ENCODE measurements at regions not wholly inside any gene's neighbourhood (a gene's known extent, or its start where the extent isn't known, plus 50 kb on each side); places are given as distances from the start of the nearest gene placed in this dataset.

- TF ChIP-seq POLR2AphosphoS5 (IDR thresholded peaks at IDR 0.05) = peak in 2 of 4 donors; percentile 29 to 50
- TF ChIP-seq POLR2A (IDR thresholded peaks at IDR 0.05) = no peak
- TF ChIP-seq EP300 (IDR thresholded peaks at IDR 0.05) = peak in 1 of 4 donors; percentile 22
- H3K27me3 ChIP-seq = no peaks in the 10 kb centered on the region
- H3K27ac ChIP-seq = peak overlapping the region; percentile 12 to 40 (median 28)
- intact Hi-C loops (cut with DNase I) = no loop called here
- no peak overlapping the region for H3K4me3 ChIP-seq
- no peaks in the 10 kb centered on the region for H3K4me1 ChIP-seq
- no peaks in the 10 kb centered on the region for H3K9me3 ChIP-seq
- 64 to 85% methylated on average over 7 of the region's 7 CpGs for WGBS, 2 donors
- peak; percentile 72 for DNase-seq
- no peaks in the 10 kb centered on the region for H3K36me3 ChIP-seq
Observed at GRCh38 chrX:13250826-13251580, 68.8 kb downstream of the ATXN3L start.

GRCh38 chrX:13248867-13249486 is 70.9 kb downstream of the ATXN3L start:
- WGBS, 2 donors = 50 to 74% methylated on average over 9 of the region's 9 CpGs
- no peaks in the 10 kb centered on the region for H3K9me3 ChIP-seq
- H3K27ac ChIP-seq = peak overlapping the region in 2 of 4 donors; percentile 10 to 12
- H3K4me1 ChIP-seq = no peaks in the 10 kb centered on the region
- no peaks in the 10 kb centered on the region for H3K36me3 ChIP-seq
- TF ChIP-seq POLR2AphosphoS5 (IDR thresholded peaks at IDR 0.05) = no peak
- TF ChIP-seq POLR2A (IDR thresholded peaks at IDR 0.05) = no peak
- TF ChIP-seq CTCF (IDR thresholded peaks at IDR 0.05) = no peak
- no peak for TF ChIP-seq EP300 (IDR thresholded peaks at IDR 0.05)
- no peak overlapping the region for H3K4me3 ChIP-seq
- no peak for DNase-seq
- no peaks in the 10 kb centered on the region for H3K27me3 ChIP-seq
- intact Hi-C loops (cut with DNase I) = no loop called here

- intact Hi-C loops (cut with DNase I) = no loop called here
- peak overlapping the region in 1 of 4 donors; percentile 3 for H3K27ac ChIP-seq
- WGBS, 2 donors = 77 to 80% methylated on average over 5 of the region's 5 CpGs
Observed at GRCh38 chrX:13239272-13239671, 80.6 kb downstream of the ATXN3L start.

GRCh38 chrX:13235930-13236329 is 83.9 kb downstream of the ATXN3L start:
- no peak overlapping the region for H3K27ac ChIP-seq
- TF ChIP-seq POLR2A (IDR thresholded peaks at IDR 0.05) = no peak
- TF ChIP-seq POLR2AphosphoS5 (IDR thresholded peaks at IDR 0.05) = no peak
- TF ChIP-seq CTCF (IDR thresholded peaks at IDR 0.05) = no peak
- TF ChIP-seq EP300 (IDR thresholded peaks at IDR 0.05) = no peak
- no peak for DNase-seq
- H3K9me3 ChIP-seq = no peaks in the 10 kb centered on the region
- WGBS, 2 donors = 20 to 42% methylated on average over 1 of the region's 1 CpG
- H3K36me3 ChIP-seq = no peaks in the 10 kb centered on the region
- intact Hi-C loops (cut with DNase I) = no loop called here
- no peak overlapping the region for H3K4me3 ChIP-seq
- H3K4me1 ChIP-seq = no peaks in the 10 kb centered on the region
- H3K27me3 ChIP-seq = no peaks in the 10 kb centered on the region

More at GRCh38 chrX:13239272-13239671, 80.6 kb downstream of the ATXN3L start:
- no peak for DNase-seq
- Histone ChIP-seq H3K9me3 (no peaks in the 10 kb centered on the region), H3K4me3 (no peak overlapping the region), H3K27me3 (no peaks in the 10 kb centered on the region), H3K36me3 (no peaks in the 10 kb centered on the region), H3K4me1 (no peaks in the 10 kb centered on the region)
- TF ChIP-seq POLR2AphosphoS5 (IDR thresholded peaks at IDR 0.05) = no peak
- TF ChIP-seq CTCF (IDR thresholded peaks at IDR 0.05) = no peak
- TF ChIP-seq EP300 (IDR thresholded peaks at IDR 0.05) = no peak
- TF ChIP-seq POLR2A (IDR thresholded peaks at IDR 0.05) = no peak

GRCh38 chrX:13232484-13232883 is 87.4 kb downstream of the ATXN3L start:
- H3K9me3 ChIP-seq = no peaks in the 10 kb centered on the region
- DNase-seq = no peak
- no peak for TF ChIP-seq EP300 (IDR thresholded peaks at IDR 0.05)
- TF ChIP-seq POLR2AphosphoS5 (IDR thresholded peaks at IDR 0.05) = no peak
- no peak for TF ChIP-seq POLR2A (IDR thresholded peaks at IDR 0.05)
- no peak for TF ChIP-seq CTCF (IDR thresholded peaks at IDR 0.05)
- no peaks in the 10 kb centered on the region for H3K36me3 ChIP-seq
- H3K27ac ChIP-seq = no peak overlapping the region
- H3K27me3 ChIP-seq = no peaks in the 10 kb centered on the region
- H3K4me1 ChIP-seq = no peaks in the 10 kb centered on the region
- H3K4me3 ChIP-seq = no peak overlapping the region
- intact Hi-C loops (cut with DNase I) = no loop called here
